ENCODE measurements at regions not wholly inside any gene's neighbourhood (a gene's known extent, or its start where the extent isn't known, plus 50 kb on each side); places are given as distances from the start of the nearest gene placed in this dataset.

DNA sequence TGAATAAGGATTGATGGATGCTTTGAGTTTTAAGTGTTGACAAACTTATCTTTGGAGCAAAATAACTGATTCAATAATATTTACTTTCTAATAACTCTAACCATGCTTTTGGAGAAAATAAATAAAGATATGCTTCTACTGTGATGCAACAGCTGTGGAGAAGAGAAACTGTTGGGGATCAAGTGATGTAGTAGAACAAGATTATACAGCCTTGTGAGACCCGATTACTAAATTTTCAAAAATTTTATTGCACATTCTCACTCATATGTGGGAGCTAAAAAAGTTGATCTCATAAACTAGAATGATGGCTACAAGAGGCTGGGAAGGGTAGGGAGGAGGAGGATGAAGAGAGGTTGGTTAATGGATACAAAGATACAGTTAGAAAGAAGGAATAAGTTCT lies 85.5 kb upstream of the OXGR1 start:
- TF ChIP-seq, protein P1, sequence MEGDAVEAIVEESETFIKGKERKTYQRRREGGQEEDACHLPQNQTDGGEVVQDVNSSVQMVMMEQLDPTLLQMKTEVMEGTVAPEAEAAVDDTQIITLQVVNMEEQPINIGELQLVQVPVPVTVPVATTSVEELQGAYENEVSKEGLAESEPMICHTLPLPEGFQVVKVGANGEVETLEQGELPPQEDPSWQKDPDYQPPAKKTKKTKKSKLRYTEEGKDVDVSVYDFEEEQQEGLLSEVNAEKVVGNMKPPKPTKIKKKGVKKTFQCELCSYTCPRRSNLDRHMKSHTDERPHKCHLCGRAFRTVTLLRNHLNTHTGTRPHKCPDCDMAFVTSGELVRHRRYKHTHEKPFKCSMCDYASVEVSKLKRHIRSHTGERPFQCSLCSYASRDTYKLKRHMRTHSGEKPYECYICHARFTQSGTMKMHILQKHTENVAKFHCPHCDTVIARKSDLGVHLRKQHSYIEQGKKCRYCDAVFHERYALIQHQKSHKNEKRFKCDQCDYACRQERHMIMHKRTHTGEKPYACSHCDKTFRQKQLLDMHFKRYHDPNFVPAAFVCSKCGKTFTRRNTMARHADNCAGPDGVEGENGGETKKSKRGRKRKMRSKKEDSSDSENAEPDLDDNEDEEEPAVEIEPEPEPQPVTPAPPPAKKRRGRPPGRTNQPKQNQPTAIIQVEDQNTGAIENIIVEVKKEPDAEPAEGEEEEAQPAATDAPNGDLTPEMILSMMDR (IDR thresholded peaks at IDR 0.05), result no peak
- H3K9me3 Mint-ChIP-seq (ENCODE audit: low read depth), result peaks cover 8% of the 10 kb centered on the region
- no peaks in the 10 kb centered on the region for H3K27me3 Mint-ChIP-seq (ENCODE audit: low read depth)
- no peaks in the 10 kb centered on the region for H3K36me3 Mint-ChIP-seq (ENCODE audit: low read depth)
- no peak overlapping the region for H3K27ac Mint-ChIP-seq (ENCODE audit: unreplicated experiment)
- DNase-seq (ENCODE audit: low spot score), result no peak
- no peaks in the 10 kb centered on the region for H3K4me1 Mint-ChIP-seq (ENCODE audit: low read depth)
- no peak overlapping the region for H3K4me3 Mint-ChIP-seq (ENCODE audit: unreplicated experiment)

DNA sequence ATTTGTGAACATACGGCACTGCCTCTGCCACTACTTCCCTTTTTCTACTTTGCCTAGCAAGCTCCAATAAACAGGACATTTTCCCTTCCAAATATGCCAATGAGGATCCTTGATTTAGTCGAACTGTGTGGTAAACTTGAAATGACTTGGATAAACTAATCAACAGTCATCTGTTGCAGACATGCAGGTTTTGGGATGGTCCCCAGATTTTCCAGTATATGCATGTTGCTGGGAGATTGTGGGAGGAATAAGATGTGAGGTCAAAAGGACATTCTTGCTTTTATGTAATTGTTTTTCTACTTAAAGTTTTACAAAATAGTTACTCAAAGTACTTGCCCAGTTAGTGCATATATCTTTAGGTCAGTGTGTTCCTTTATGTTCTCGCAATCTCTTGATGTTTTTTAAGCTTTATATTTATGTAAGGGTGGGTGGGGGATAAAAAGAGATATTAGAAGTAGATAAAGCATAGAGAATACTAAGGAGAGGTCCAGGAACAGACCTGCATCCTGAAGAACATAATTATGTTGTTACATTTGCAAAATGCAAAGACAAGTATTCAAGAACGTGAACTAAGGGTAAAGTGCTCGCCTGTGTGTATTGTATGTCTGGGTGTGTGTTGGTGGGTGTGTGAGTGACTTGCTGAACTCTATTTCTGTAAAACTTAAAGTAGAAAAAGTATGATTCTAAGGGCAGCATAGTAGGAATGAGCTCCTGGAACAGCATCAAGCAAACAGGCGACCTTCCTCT lies 88.4 kb upstream of the OXGR1 start:
- TF ChIP-seq, protein P1 (IDR thresholded peaks at IDR 0.05), result no peak
- no peak overlapping the region for H3K4me3 Mint-ChIP-seq (ENCODE audit: unreplicated experiment)
- H3K9me3 Mint-ChIP-seq (ENCODE audit: low read depth), result peaks cover 9% of the 10 kb centered on the region
- H3K27ac Mint-ChIP-seq (ENCODE audit: unreplicated experiment), result no peak overlapping the region
- no peak for DNase-seq (ENCODE audit: low spot score)
- H3K36me3 Mint-ChIP-seq (ENCODE audit: low read depth), result peaks cover 1% of the 10 kb centered on the region
- no peaks in the 10 kb centered on the region for H3K4me1 Mint-ChIP-seq (ENCODE audit: low read depth)
- H3K27me3 Mint-ChIP-seq (ENCODE audit: low read depth), result no peaks in the 10 kb centered on the region

DNA sequence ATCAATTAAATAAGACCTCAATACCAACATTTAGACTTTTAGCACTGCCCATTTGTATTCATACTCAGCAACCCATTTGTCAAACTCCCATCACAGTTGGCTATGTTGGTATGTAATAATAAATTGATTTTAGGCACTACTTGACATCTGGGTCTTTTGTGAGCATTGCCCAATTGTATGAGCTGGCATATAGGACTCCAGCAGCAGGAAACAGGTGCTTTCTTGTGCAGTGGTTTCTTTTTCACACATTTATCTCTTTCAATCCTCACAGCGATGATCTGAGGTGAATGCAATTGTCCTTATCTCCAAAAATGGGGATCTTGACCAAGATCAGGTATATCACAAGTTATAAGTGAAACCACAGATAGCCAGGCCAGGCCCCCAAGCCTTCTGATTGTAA lies 96.9 kb upstream of the OXGR1 start:
- TF ChIP-seq, protein P1 (IDR thresholded peaks at IDR 0.05), result no peak
- no peak for DNase-seq (ENCODE audit: low spot score)
- H3K36me3 Mint-ChIP-seq (ENCODE audit: low read depth), result peaks cover 1% of the 10 kb centered on the region

DNA sequence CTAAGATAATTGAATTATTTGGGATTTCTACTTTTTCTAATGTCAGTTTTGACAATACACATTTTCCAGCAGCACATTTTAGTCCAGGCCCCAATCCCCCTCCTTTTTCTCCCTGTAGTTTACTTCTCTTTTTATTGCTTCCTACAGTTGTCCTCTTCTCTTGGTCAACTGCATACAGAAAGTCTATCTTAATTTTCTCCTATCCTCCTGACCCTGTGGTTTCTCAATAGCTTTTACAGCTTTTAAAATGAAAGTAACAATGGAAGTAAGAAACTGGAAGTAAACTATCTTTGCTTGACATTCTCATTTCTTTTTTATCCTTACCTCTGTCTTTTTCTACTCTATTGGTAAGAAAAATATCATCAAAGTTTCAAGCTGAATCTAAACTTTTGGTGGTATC lies 106.5 kb upstream of the OXGR1 start:
- Mint-ChIP-seq H3K36me3 (ENCODE audit: low read depth) (peaks cover 2% of the 10 kb centered on the region), H3K4me1 (ENCODE audit: low read depth) (no peaks in the 10 kb centered on the region), H3K4me3 (ENCODE audit: unreplicated experiment) (no peak overlapping the region), H3K9me3 (ENCODE audit: low read depth) (peaks cover 12% of the 10 kb centered on the region), H3K27ac (ENCODE audit: unreplicated experiment) (no peak overlapping the region), H3K27me3 (ENCODE audit: low read depth) (no peaks in the 10 kb centered on the region)
- no peak for DNase-seq (ENCODE audit: low spot score)
- TF ChIP-seq, protein P1 (IDR thresholded peaks at IDR 0.05), result no peak

More for the DNA sequence above, 96.9 kb upstream of the OXGR1 start:
- no peaks in the 10 kb centered on the region for H3K4me1 Mint-ChIP-seq (ENCODE audit: low read depth)
- peaks cover 9% of the 10 kb centered on the region for H3K9me3 Mint-ChIP-seq (ENCODE audit: low read depth)
- H3K27me3 Mint-ChIP-seq (ENCODE audit: low read depth), result no peaks in the 10 kb centered on the region
- H3K27ac Mint-ChIP-seq (ENCODE audit: unreplicated experiment), result no peak overlapping the region
- no peak overlapping the region for H3K4me3 Mint-ChIP-seq (ENCODE audit: unreplicated experiment)

DNA sequence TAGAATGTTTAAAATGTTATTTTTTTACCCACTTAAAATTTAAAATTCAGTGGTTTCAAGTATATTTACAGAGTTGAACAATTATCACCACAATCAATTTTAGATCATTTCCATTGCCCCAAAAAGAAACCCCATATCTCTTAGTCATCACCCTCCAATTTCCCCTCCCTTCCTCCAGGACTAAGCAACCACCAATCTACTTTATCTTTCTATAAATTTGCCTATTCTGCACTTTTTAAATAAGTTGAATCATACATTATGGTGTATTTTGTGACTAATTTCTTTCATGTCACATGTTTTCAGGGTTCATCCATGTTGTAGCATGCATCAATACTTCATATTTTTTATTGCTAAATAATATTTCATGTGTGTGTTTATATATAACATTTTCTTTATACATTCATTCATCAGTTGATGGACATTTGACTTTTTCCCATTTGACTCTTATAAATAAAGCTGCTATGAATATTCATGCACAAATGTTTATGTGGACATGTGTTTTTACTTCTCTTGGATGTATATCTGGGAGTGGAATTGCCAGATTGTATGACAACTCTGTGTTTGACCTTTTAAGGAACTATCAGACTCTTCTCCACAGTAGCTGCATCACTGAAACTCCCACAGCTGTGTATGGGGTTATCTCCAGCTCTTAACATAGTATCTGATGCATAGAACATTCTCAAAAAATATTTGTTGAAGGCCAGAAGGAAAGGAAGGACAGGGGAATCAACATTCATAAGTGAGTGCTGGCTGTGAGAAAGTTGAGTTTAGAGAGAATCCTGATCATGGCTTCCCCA lies 107.8 kb upstream of the OXGR1 start:
- TF ChIP-seq, protein P1 (IDR thresholded peaks at IDR 0.05), result no peak
- H3K36me3 Mint-ChIP-seq (ENCODE audit: low read depth), result peaks cover 2% of the 10 kb centered on the region
- no peak for DNase-seq (ENCODE audit: low spot score)
- no peak overlapping the region for H3K4me3 Mint-ChIP-seq (ENCODE audit: unreplicated experiment)
- peaks cover 12% of the 10 kb centered on the region for H3K9me3 Mint-ChIP-seq (ENCODE audit: low read depth)
- no peak overlapping the region for H3K27ac Mint-ChIP-seq (ENCODE audit: unreplicated experiment)
- no peaks in the 10 kb centered on the region for H3K27me3 Mint-ChIP-seq (ENCODE audit: low read depth)
- H3K4me1 Mint-ChIP-seq (ENCODE audit: low read depth), result peaks cover 11% of the 10 kb centered on the region
